MM.1S (cell line): ENCODE measurements at regions not wholly inside any gene's neighbourhood (a gene's known extent, or its start where the extent isn't known, plus 50 kb on each side); places are given as distances from the start of the nearest gene placed in this dataset.

Experiments
- DNase-seq: peaks from one replicate; pipeline ENCODE4 v3.0.0-alpha.2; 2015
- H2AFZ ChIP-seq: fragments of 300-600 bp; sonication (generic); 2 replicates; pipeline ENCODE4 v1.6.0; 2016; ENCODE audit warnings: antibody characterized with exemption, low read length
- H3F3A ChIP-seq: fragments of 300-600 bp; sonication (generic); 2 replicates; pipeline ENCODE4 v1.6.1; 2016; ENCODE audit warnings: mild to moderate bottlenecking, antibody characterized with exemption, low read length, moderate library complexity, mixed read lengths; ENCODE audit not compliant: insufficient read depth
- H3K27ac ChIP-seq: fragments of 300-600 bp; sonication (generic); 2 replicates; pipeline ENCODE4 v1.5.1; 2016; ENCODE audit warnings: mild to moderate bottlenecking, low read length
- H3K27me3 ChIP-seq: fragments of 300-600 bp; sonication (generic); replicated peaks from 2 replicates; pipeline ENCODE4 v1.6.0; 2016; ENCODE audit warnings: low read length; ENCODE audit not compliant: insufficient read depth
- H3K36me3 ChIP-seq: fragments of 300-600 bp; sonication (generic); replicated peaks from 2 replicates; pipeline ENCODE4 v1.6.1; 2016; ENCODE audit warnings: mild to moderate bottlenecking, low read length, mixed read lengths; ENCODE audit not compliant: insufficient read depth
- H3K4me1 ChIP-seq: fragments of 300-600 bp; sonication (generic); 2 replicates; pipeline ENCODE4 v1.6.1; 2016; ENCODE audit warnings: low read length, mixed read lengths
- H3K4me2 ChIP-seq: fragments of 300-600 bp; sonication (generic); 2 replicates; pipeline ENCODE4 v1.6.0; 2016; ENCODE audit warnings: low read depth, low read length
- H3K4me3 ChIP-seq: fragments of 300-600 bp; sonication (generic); 2 replicates; pipeline ENCODE4 v1.5.1; 2016; ENCODE audit warnings: low read length, mixed read lengths
- H3K79me2 ChIP-seq: fragments of 300-600 bp; sonication (generic); 2 replicates; pipeline ENCODE4 v1.6.1; 2016; ENCODE audit warnings: mixed run types, low read length, mixed read lengths
- H3K9ac ChIP-seq: fragments of 300-600 bp; sonication (generic); 2 replicates; pipeline ENCODE4 v1.6.1; 2016; ENCODE audit warnings: low read length, mixed read lengths
- H3K9me2 ChIP-seq: fragments of 300-600 bp; sonication (generic); replicated peaks from 2 replicates; pipeline ENCODE4 v1.6.1; 2016; ENCODE audit warnings: mild to moderate bottlenecking, low read length, mixed read lengths; ENCODE audit not compliant: insufficient read depth
- H3K9me3 ChIP-seq: fragments of 300-600 bp; sonication (generic); replicated peaks from 2 replicates; pipeline ENCODE4 v1.6.1; 2016; ENCODE audit warnings: mild to moderate bottlenecking, low read length, mixed read lengths; ENCODE audit not compliant: insufficient read depth
- H4K20me1 ChIP-seq: fragments of 300-600 bp; sonication (generic); 2 replicates; pipeline ENCODE4 v1.6.1; 2016; ENCODE audit warnings: mild to moderate bottlenecking, low read length, moderate library complexity, mixed read lengths; ENCODE audit not compliant: insufficient read depth
- EZH2 ChIP-seq: fragments of 300-600 bp; sonication (generic); optimal IDR thresholded peaks from 2 replicates; pipeline ENCODE3; 2017; ENCODE audit warnings: low read depth, mild to moderate bottlenecking, antibody characterized with exemption, low read length, mixed read lengths
- EZH2phosphoT487 ChIP-seq: fragments of 300-600 bp; sonication (generic); IDR thresholded peaks from 2 replicates; pipeline ENCODE4 v1.6.1; 2018; ENCODE audit warnings: antibody characterized with exemption, low read length
- TF ChIP-seq, protein P1 (sequence below): fragments of 300-600 bp; sonication (generic); IDR thresholded peaks from 2 replicates; pipeline ENCODE4 v1.5.1; 2016; ENCODE audit warnings: antibody characterized with exemption, low read length, mixed read lengths

DNA sequence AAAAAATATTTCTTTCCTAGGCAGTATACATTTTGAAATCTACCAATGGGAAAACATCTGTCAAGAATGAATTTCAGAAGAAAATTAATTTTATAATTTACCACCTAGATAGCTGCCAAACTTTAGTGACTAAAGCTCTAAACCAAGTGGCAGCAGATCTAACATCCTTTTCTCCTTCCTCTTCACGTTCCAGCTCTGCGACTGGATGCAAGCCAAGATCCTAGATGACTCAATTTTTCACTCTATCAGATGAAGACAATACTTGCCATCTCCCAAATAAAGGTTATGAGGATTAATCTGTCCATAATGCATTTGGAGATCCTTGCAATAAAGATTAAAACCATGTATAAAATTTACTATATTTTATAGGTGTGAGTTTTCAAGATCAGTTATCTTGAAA is 66.7 kb upstream of the MIR17HG start:
- no peaks in the 10 kb centered on the region for H3K27me3 ChIP-seq
- no peak overlapping the region for H3K4me3 ChIP-seq
- no peak overlapping the region for H3K9ac ChIP-seq
- no peak for DNase-seq
- H4K20me1 ChIP-seq, result no peaks in the 10 kb centered on the region
- no peaks in the 10 kb centered on the region for H3K36me3 ChIP-seq
- H3K9me3 ChIP-seq, result no peaks in the 10 kb centered on the region
- H3K9me2 ChIP-seq, result no peaks in the 10 kb centered on the region
- H2AFZ ChIP-seq, result no peak overlapping the region
- H3K79me2 ChIP-seq, result no peaks in the 10 kb centered on the region
- no peak overlapping the region for H3K27ac ChIP-seq
- no peaks in the 10 kb centered on the region for H3K4me1 ChIP-seq
- no peak for TF ChIP-seq EZH2phosphoT487
- TF ChIP-seq EZH2, result no peak
- TF ChIP-seq, protein P1, sequence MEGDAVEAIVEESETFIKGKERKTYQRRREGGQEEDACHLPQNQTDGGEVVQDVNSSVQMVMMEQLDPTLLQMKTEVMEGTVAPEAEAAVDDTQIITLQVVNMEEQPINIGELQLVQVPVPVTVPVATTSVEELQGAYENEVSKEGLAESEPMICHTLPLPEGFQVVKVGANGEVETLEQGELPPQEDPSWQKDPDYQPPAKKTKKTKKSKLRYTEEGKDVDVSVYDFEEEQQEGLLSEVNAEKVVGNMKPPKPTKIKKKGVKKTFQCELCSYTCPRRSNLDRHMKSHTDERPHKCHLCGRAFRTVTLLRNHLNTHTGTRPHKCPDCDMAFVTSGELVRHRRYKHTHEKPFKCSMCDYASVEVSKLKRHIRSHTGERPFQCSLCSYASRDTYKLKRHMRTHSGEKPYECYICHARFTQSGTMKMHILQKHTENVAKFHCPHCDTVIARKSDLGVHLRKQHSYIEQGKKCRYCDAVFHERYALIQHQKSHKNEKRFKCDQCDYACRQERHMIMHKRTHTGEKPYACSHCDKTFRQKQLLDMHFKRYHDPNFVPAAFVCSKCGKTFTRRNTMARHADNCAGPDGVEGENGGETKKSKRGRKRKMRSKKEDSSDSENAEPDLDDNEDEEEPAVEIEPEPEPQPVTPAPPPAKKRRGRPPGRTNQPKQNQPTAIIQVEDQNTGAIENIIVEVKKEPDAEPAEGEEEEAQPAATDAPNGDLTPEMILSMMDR, result no peak
- no peak overlapping the region for H3K4me2 ChIP-seq
- no peaks in the 10 kb centered on the region for H3F3A ChIP-seq

DNA sequence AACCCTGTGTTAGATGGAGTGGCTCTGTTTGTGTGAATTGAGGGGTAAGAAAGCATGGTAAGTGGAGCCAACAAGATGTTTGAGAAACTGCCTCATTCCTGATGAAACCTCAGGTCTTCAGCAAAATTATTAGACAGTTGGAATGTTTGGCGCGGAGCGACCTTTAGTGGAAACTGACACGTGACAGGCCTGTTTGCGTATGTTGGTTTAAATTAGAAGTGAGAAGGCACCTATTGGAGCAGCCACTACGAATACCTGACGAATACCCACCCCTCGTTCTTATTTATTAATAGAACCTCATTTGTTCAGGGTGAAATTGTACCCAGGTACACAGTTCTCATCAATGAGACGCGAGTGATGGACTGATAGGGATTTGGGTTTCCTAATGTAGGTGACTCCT is 63.2 kb upstream of the MIR17HG start:
- H3K27me3 ChIP-seq, result no peaks in the 10 kb centered on the region
- no peak overlapping the region for H3K9ac ChIP-seq
- no peaks in the 10 kb centered on the region for H3K36me3 ChIP-seq
- no peaks in the 10 kb centered on the region for H3K9me3 ChIP-seq
- no peak for TF ChIP-seq EZH2
- no peak for TF ChIP-seq EZH2phosphoT487
- TF ChIP-seq, protein P1, result no peak
- H3K79me2 ChIP-seq, result no peaks in the 10 kb centered on the region
- no peaks in the 10 kb centered on the region for H3K9me2 ChIP-seq
- no peak overlapping the region for H3K27ac ChIP-seq
- H3F3A ChIP-seq, result no peaks in the 10 kb centered on the region
- no peak for DNase-seq
- no peaks in the 10 kb centered on the region for H3K4me1 ChIP-seq
- no peak overlapping the region for H3K4me3 ChIP-seq
- H4K20me1 ChIP-seq, result no peaks in the 10 kb centered on the region
- H3K4me2 ChIP-seq, result no peak overlapping the region
- no peak overlapping the region for H2AFZ ChIP-seq

DNA sequence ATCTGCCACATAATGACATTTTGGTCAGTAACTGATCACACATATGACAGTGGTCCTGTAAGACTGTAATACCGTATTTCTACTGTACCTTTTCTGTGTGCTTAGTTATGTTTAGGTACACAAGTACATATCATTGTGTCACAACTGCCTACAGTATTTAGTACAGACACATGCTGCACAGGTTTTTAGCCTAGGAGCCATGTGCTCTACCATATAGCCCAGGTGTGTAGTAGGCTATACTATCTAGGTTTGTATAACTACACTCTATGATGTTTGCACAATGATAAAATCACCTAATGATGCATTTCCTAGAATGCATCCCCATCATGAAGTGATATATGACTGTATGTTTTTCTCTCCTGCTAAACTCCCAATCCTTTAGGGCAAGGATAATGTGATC is 61.2 kb upstream of the MIR17HG start:
- Histone ChIP-seq H3K27me3 (no peaks in the 10 kb centered on the region), H3K79me2 (no peaks in the 10 kb centered on the region), H3K36me3 (no peaks in the 10 kb centered on the region), H3K9me3 (no peaks in the 10 kb centered on the region), H3K4me1 (no peaks in the 10 kb centered on the region), H3K9ac (no peak overlapping the region), H3K4me2 (no peak overlapping the region), H3K27ac (no peak overlapping the region), H3F3A (no peaks in the 10 kb centered on the region), H3K9me2 (no peaks in the 10 kb centered on the region), H3K4me3 (no peak overlapping the region), H4K20me1 (no peaks in the 10 kb centered on the region), H2AFZ (no peak overlapping the region)
- TF ChIP-seq EZH2 (no peak), EZH2phosphoT487 (no peak)
- TF ChIP-seq, protein P1, result no peak
- no peak for DNase-seq

DNA sequence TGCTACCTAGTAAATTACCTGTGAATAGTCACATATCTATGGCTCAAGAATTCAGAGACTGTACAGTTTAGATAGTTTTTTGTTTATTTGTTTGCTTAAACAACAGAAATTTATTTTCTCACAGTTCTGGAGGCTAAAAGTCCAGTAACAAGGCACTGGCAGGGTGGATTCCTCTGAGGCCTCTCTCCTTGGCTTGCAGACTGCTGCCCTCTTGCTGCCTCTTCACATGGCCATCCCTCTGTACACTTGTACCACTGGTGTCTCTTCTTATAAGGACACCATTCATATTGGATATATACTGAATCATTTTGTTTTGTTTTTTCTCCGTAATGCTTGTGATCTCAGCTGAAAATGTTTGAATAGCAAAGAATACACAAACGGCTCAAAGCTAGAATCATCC is 56.4 kb upstream of the MIR17HG start:
- Histone ChIP-seq H3K4me3 (no peak overlapping the region), H3K4me1 (no peaks in the 10 kb centered on the region), H3K9me3 (no peaks in the 10 kb centered on the region), H3K9ac (no peak overlapping the region), H2AFZ (no peak overlapping the region), H3K27me3 (no peaks in the 10 kb centered on the region), H3F3A (no peaks in the 10 kb centered on the region), H3K36me3 (no peaks in the 10 kb centered on the region), H4K20me1 (no peaks in the 10 kb centered on the region), H3K79me2 (no peaks in the 10 kb centered on the region), H3K27ac (no peak overlapping the region), H3K9me2 (no peaks in the 10 kb centered on the region), H3K4me2 (no peak overlapping the region)
- DNase-seq, result no peak
- no peak for TF ChIP-seq EZH2phosphoT487
- TF ChIP-seq, protein P1, result no peak
- TF ChIP-seq EZH2, result no peak
